ENCODE measurements at regions not wholly inside any gene's neighbourhood (a gene's known extent, or its start where the extent isn't known, plus 50 kb on each side); places are given as distances from the start of the nearest gene placed in this dataset.
"Not testable (repeated sequence)": the region's sequence is repeated elsewhere in the genome, so short reads cannot be mapped to it uniquely, and the experiment has no call there.

GRCh38 chr12:47403681-47404080 is 302.1 kb downstream of the RPAP3 start:
- Mint-ChIP-seq H3K4me3 (no peak overlapping the region), H3K27ac (no peak overlapping the region), H3K36me3 (ENCODE audit: low read depth) (peaks cover 33% of the 10 kb centered on the region), H3K4me1 (ENCODE audit: low read depth) (peaks cover 71% of the 10 kb centered on the region), H3K27me3 (no peaks in the 10 kb centered on the region), H3K9me3 (peaks cover 31% of the 10 kb centered on the region)
- CTCF ChIA-PET = interaction anchor here (0.7 to 2.2 kb wide), 4 partner anchors 278 to 450 kb away, joined by 3 to 11 read pairs (median 4); no protein-coding TSS in a partner anchor
- no peak for DNase-seq
- POLR2A ChIA-PET = interaction anchor here (0.7 to 1.8 kb wide), 6 partner anchors 9 to 191 kb away, joined by 3 to 9 read pairs (median 5); no protein-coding TSS in a partner anchor
- ATAC-seq = no peak
- TF ChIP-seq, protein P1, sequence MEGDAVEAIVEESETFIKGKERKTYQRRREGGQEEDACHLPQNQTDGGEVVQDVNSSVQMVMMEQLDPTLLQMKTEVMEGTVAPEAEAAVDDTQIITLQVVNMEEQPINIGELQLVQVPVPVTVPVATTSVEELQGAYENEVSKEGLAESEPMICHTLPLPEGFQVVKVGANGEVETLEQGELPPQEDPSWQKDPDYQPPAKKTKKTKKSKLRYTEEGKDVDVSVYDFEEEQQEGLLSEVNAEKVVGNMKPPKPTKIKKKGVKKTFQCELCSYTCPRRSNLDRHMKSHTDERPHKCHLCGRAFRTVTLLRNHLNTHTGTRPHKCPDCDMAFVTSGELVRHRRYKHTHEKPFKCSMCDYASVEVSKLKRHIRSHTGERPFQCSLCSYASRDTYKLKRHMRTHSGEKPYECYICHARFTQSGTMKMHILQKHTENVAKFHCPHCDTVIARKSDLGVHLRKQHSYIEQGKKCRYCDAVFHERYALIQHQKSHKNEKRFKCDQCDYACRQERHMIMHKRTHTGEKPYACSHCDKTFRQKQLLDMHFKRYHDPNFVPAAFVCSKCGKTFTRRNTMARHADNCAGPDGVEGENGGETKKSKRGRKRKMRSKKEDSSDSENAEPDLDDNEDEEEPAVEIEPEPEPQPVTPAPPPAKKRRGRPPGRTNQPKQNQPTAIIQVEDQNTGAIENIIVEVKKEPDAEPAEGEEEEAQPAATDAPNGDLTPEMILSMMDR (IDR thresholded peaks at IDR 0.05) = no peak
- intact Hi-C loops (cut with micrococcal nuclease) = no loop called here

- intact Hi-C loops (cut with micrococcal nuclease); POLR2A ChIA-PET; H3K4me3 Mint-ChIP-seq; H3K27me3 Mint-ChIP-seq; CTCF ChIA-PET: not testable (repeated sequence)
- DNase-seq (peak; percentile 43), ATAC-seq (peak; percentile 12)
- Mint-ChIP-seq H3K9me3 (peaks cover 44% of the 10 kb centered on the region), H3K4me1 (ENCODE audit: low read depth) (peaks cover 73% of the 10 kb centered on the region), H3K27ac (peak overlapping the region; percentile 77), H3K36me3 (ENCODE audit: low read depth) (peaks cover 49% of the 10 kb centered on the region)
Observed at GRCh38 chr12:47401196-47401595, 304.6 kb downstream of the RPAP3 start.

DNA sequence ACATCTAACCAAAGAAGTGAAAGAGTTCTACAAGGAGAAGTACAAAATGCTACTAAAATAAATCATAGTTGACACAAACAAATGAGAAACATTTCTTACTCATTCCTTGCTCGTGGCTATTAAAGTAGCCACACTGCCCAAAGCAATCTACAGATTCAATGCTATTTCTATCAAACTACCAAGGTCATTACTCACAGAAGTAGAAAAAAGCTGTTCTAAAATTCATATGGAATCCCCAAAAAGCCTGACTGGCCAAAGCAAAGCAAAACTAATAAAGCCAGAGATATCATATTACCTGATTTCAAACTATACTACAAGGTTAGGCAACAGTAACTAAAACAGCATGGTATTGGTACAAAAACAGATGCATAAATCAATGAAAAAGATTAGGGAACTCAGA is 305.6 kb downstream of the RPAP3 start:
- intact Hi-C loops (cut with micrococcal nuclease) = no loop called here
- peaks cover 51% of the 10 kb centered on the region for H3K36me3 Mint-ChIP-seq (ENCODE audit: low read depth)
- ChIA-PET POLR2A (interaction anchor here (0.6 kb wide), 1 partner anchor 172 kb away, joined by 3 read pairs; no protein-coding TSS in a partner anchor), CTCF (no interaction called here)
- peaks cover 44% of the 10 kb centered on the region for H3K9me3 Mint-ChIP-seq
- no peak for DNase-seq
- ATAC-seq = no peak
- TF ChIP-seq, protein P1 (IDR thresholded peaks at IDR 0.05) = no peak
- no peak overlapping the region for H3K4me3 Mint-ChIP-seq
- H3K27me3 Mint-ChIP-seq = no peaks in the 10 kb centered on the region
- peaks cover 77% of the 10 kb centered on the region for H3K4me1 Mint-ChIP-seq (ENCODE audit: low read depth)
- peak overlapping the region; percentile 36 for H3K27ac Mint-ChIP-seq

GRCh38 chr12:47397664-47398281 is 308.1 kb downstream of the RPAP3 start:
- intact Hi-C loops (cut with micrococcal nuclease) = loop anchor here (5.0 to 10.0 kb wide), 3 partner anchors 90 to 365 kb away; no protein-coding TSS in a partner anchor
- ATAC-seq (peak; percentile 76), DNase-seq (peak; percentile 63)
- Mint-ChIP-seq H3K36me3 (ENCODE audit: low read depth) (peaks cover 65% of the 10 kb centered on the region), H3K4me3 (no peak overlapping the region), H3K9me3 (peaks cover 44% of the 10 kb centered on the region), H3K4me1 (ENCODE audit: low read depth) (peaks cover 90% of the 10 kb centered on the region), H3K27me3 (no peaks in the 10 kb centered on the region), H3K27ac (peak overlapping the region; percentile 96)
- ChIA-PET CTCF (interaction anchor here (0.5 to 4.5 kb wide), 66 partner anchors 10 to 376 kb away, joined by 3 to 44 read pairs (median 4); partner anchors contain the start of genes AMIGO2 and PCED1B), POLR2A (interaction anchor here (0.6 to 3.8 kb wide), 15 partner anchors 10 to 318 kb away, joined by 3 to 20 read pairs (median 4); partner anchors contain the start of genes AMIGO2 and PCED1B)
- TF ChIP-seq, protein P1 (IDR thresholded peaks at IDR 0.05) = peak; percentile 80

- intact Hi-C loops (cut with micrococcal nuclease) = loop anchor here (5.0 to 10.0 kb wide), 3 partner anchors 90 to 365 kb away; no protein-coding TSS in a partner anchor
- peaks cover 65% of the 10 kb centered on the region for H3K36me3 Mint-ChIP-seq (ENCODE audit: low read depth)
- no peaks in the 10 kb centered on the region for H3K27me3 Mint-ChIP-seq
- H3K4me1 Mint-ChIP-seq (ENCODE audit: low read depth) = peaks cover 90% of the 10 kb centered on the region
- DNase-seq (peak; percentile 58), ATAC-seq (peak; percentile 41)
- ChIA-PET CTCF (interaction anchor here (0.5 to 4.5 kb wide), 65 partner anchors 9 to 375 kb away, joined by 3 to 44 read pairs (median 5); partner anchors contain the start of genes AMIGO2 and PCED1B), POLR2A (interaction anchor here (0.6 to 3.8 kb wide), 14 partner anchors 21 to 317 kb away, joined by 3 to 20 read pairs (median 4); partner anchors contain the start of genes AMIGO2 and PCED1B)
- H3K4me3 Mint-ChIP-seq = no peak overlapping the region
- H3K9me3 Mint-ChIP-seq = peaks cover 44% of the 10 kb centered on the region
- H3K27ac Mint-ChIP-seq = peak overlapping the region; percentile 96
- TF ChIP-seq, protein P1 (IDR thresholded peaks at IDR 0.05) = no peak
Observed at GRCh38 chr12:47396902-47397663, 308.7 kb downstream of the RPAP3 start.

Data from activated CD8-positive, alpha-beta T cell treated with anti-CD3 and anti-CD28 coated beads for 36 hours (primary cell).